IPS-NIHi7 (cell line): ENCODE measurements at regions not wholly inside any gene's neighbourhood (a gene's known extent, or its start where the extent isn't known, plus 50 kb on each side); places are given as distances from the start of the nearest gene placed in this dataset.
"Not testable (repeated sequence)": the region's sequence is repeated elsewhere in the genome, so short reads cannot be mapped to it uniquely, and the experiment has no call there.

ENCODE experiments used
- DNase-seq: peaks from one replicate; pipeline ENCODE4 v3.0.0; 2012; ENCODE audit warnings: mixed read lengths; ENCODE audit errors: extremely low spot score

DNA sequence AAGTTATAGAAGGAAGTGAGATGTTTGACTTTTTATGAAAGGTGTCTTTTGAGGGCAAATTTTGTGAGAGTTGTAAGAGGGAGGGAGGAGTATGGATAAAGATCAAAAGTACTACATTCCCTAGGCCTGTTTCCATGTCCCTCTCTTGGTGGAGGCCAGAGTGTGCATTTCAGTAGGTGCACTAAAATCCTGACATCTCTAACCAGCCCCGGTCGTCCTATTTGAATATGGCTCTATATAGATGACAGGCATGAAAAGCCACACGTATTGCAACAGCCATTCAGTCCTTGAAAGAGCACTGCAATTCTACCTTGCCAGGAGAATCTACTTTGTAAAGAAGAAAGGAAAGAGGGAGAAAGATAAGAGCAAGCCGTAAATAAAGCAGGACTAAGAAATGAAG, 510.1 kb downstream of the IRS2 start:
- DNase-seq, result no peak

DNA sequence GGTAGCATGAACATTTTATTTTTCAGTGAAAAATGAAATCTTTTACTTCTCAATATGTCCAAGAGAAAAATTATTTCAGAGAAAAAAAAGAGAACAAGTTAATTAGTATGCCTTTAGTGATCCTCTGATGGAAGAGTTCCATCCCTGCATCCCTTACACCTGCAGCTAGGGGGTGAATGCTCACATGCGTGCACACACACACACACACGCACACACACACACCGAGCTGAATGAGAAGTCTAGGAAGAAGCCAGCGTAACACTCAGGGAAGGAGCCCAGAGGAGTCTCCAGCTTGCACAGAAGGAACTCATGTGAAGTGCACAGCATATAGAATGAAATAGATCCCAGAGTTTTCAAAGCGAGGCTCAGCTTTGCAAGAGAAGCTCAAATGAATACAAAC, 510.5 kb downstream of the IRS2 start:
- DNase-seq, result no peak

DNA sequence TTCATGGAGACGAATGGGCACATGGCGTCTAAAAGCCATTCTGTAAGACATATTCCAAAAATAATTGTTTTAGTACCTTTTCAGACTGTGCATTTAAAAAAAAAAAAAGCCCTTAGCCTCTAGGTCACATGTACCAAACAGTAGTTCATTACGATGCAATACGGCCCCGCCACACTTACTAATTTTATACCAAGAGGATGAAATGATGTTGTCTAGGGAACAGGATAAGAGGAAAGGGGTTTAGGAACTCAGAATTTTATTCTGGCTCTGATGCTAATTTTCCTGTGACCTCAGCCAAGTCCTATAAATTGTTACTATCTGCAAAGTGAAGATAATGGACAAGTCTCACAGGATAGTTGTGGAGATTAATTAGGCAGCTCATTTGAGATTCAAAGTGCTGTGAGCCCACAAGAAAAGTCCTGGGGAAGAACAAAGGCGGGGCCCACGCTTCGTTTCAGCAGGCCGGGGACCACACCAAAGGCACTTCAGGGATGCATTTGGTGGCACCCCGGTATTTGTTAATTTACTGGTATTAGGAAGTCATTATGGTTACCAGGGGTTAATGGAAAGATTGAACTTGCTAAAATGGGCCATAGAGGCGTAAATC, 511.1 kb downstream of the IRS2 start:
- DNase-seq, result no peak

DNA sequence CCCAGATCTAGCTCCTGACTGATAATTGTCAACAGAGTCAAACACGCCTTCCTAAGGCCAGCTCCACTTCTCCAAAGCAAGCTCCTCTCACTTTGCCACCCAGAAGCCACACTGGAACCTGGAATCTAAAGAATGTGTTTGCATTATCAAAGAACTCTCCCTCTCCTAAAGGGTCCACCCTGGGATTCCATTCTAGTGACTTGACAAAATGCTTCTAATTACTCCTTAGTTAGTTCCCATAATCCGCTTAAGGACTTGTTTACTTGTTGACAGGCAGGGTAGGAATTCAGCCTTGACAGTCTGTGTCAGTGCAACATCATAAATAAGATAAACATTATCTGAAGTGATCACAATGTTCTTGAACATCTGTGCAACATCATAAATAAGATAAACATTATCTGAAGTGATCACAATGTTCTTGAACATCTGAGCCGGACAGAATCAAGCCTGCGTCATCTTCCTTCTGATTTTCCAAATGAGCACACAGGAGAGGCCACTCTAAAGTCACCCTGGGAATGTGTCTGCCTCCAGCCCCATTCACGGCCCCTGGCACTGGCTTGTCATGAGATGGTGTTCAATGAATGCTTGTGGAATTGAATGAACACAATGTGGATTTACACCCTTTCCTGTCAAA, 512.1 kb downstream of the IRS2 start:
- peak; percentile 75 for DNase-seq

- DNase-seq, result no peak
Measured at GRCh38 chr13:109273326-109273751, 513.0 kb downstream of the IRS2 start.

GRCh38 chr13:109272595-109273325, 513.6 kb downstream of the IRS2 start:
- DNase-seq, result no peak

DNA sequence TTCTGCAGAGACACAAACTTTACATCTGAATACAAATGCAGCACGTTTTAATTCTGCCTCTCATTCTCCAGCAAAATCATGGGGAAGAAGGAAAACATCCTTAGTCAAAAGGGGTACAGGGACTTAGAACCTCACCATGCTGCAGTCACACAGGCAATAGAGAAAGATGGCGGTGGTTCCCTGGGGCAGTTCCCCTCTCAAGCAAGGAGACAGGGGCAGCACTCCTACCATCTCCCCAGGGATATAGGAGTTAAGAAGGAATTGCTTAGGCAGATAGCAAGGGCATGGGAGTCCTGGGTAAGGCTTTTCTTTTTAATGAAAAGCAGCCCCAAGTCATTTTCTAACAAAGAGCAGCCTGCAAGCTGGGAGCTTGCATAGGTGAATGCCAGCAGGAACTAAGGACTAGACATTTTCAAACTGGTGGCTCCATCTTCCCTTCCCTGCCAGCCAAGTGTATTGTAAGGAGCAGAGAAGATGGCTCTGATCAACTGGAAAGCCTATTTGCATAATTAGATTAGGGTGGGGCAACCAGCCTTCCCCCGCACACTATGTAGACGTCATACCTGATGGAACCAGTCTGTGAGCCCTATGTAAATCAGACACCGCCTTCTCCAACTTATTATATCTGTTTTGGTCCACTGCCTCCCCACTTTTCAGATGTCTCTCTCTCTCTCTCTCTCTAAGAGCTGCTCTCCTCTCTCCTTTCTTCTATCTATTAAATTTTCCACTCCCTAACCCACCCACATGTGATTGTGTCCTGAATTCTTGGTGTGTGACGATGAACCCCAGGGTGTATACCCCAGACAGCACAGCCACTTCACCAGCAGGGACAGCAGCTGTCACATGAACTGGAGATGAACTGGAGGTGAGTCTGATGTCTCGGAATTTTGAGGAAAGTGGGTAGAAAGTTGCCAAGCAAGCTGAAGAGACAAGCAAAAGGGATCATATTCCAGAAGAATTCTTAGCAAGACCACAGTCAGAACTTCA, 514.5 kb downstream of the IRS2 start:
- no peak for DNase-seq

DNA sequence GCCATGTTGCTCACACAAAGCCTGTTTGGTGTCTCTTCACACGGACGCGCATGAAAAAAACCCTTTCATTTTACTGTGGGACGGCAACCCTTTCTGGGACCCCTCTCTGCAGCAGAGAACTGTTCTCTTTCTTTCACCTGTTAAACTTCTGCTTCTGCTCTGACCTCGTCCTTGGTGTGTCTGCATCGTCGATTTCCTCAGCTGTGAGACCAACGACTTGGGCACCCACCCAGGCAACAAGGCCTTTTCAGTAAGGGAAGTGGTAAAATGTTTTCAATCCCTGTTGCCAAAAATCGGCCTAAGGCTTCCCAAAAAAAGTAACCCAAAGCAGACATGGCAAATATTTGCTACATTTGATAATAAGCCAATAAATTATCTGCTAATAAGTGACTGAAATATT, 515.3 kb downstream of the IRS2 start:
- DNase-seq, result no peak

DNA sequence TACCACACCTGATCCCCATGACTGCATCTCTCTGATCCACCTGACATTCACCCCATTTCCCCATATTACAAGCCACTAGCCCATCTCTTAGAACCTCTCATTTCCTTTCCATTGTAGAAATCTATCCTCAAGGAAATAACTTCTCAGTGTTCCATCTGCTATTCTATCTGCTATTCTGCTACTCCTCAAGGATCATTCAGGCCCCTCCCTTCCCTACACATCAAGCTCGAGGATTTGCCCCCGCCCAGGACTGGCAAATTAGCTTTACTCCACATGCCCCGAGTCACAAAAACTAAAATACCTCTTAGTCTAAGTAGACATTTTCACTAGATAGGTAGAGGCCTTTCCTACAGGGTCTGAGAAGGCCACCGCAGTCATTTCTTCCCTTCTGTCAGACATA, 517.0 kb downstream of the IRS2 start:
- not testable (repeated sequence) for DNase-seq

GRCh38 chr13:109268492-109268891, 517.9 kb downstream of the IRS2 start:
- not testable (repeated sequence) for DNase-seq

DNA sequence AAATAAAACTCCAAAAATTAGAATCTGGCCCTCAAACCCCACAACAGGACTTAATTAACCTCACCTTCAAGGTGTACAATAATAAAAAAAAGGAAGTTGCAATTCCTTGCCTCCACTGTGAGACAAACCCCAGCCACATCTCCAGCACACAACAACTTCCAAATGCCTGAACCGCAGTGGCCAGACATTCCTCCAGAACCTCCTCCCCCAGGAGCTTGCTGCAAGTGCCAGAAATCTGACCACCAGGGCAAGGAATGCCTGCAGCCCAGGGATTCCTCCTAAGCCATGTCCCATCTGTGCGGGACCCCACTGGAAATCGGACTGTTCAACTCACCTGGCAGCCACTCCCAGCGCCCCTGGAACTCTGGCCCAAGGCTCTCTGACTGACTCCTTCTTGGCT, 519.0 kb downstream of the IRS2 start:
- DNase-seq, result not testable (repeated sequence)

DNA sequence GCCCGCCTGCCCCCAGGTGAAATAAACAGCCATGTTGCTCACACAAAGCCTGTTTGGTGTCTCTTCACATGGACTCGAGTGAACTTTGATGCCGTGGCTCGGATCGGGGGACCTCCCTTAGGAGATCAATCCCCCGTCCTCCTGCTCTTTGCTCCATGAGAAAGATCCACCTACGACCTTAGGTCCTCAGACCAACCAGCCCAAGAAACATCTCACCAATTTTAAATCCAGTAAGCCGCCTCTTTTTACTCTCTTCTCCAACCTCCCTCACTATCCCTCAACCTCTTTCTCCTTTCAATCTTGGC, 521.0 kb downstream of the IRS2 start:
- not testable (repeated sequence) for DNase-seq

DNA sequence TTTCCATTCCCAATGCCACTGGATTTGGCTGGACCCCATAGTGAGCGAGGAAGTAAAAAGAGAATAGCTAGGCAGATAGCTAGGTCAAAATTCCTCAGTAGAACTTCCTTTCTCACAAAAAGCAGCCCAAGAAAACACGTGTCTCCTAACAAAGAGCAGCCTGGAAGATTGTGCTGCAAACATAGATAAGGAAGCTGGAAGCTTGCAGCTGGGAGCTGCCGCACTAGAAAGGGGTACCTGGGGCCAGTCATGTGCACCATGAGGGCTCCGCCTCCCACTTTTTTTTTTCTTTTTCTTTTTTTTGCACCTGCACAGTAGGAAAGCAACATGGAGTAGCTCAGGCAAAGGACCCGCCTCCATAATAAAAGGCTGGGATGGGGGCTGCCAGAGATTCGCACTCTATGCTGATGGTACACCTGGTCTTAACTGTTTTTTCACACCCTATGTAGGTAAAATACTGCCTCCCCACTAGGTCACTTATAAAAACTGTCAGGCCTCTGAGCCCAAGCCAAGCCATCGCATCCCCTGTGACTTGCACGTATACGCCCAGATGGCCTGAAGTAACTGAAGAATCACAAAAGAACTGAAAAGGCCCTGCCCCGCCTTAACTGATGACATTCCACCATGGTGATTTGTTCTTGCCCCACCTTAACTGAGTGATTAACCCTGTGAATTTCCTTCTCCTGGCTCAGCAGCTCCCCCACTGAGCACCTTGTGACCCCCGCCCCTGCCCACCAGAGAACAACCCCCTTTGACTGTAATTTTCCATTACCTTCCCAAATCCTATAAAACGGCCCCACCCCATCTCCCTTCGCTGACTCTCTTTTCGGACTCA, 521.6 kb downstream of the IRS2 start:
- not testable (repeated sequence) for DNase-seq

GRCh38 chr13:109257761-109258157, 528.6 kb downstream of the IRS2 start:
- DNase-seq, result not testable (repeated sequence)
